GM20000 (cell line): ENCODE measurements at regions not wholly inside any gene's neighbourhood (a gene's known extent, or its start where the extent isn't known, plus 50 kb on each side); places are given as distances from the start of the nearest gene placed in this dataset.
"Not testable (repeated sequence)": the region's sequence is repeated elsewhere in the genome, so short reads cannot be mapped to it uniquely, and the experiment has no call there.

Source experiments
- DNase-seq: peaks from one replicate; pipeline ENCODE4 v3.0.0; 2012; ENCODE audit warnings: low spot score
- CTCF ChIP-seq: IDR thresholded peaks from 2 replicates; pipeline ENCODE4 v1.5.1; 2012; ENCODE audit warnings: mild to moderate bottlenecking, control low read depth; ENCODE audit errors: extremely low read depth, missing control alignments

- TF ChIP-seq CTCF = no peak
- no peak for DNase-seq
These were observed 828.9 kb downstream of the EPHA4 start for GRCh38 chr2:220743203-220743602.

- TF ChIP-seq CTCF = no peak
- no peak for DNase-seq
These were observed 827.2 kb downstream of the EPHA4 start for GRCh38 chr2:220744861-220745260.

- TF ChIP-seq CTCF = no peak
These were observed 826.4 kb downstream of the EPHA4 start for GRCh38 chr2:220745682-220746081.

GRCh38 chr2:220747736-220748135 lies 824.4 kb downstream of the EPHA4 start:
- TF ChIP-seq CTCF = no peak
- no peak for DNase-seq

More at GRCh38 chr2:220745682-220746081, 826.4 kb downstream of the EPHA4 start:
- DNase-seq = no peak

GRCh38 chr2:220748875-220749479 lies 823.1 kb downstream of the EPHA4 start:
- DNase-seq = no peak
- TF ChIP-seq CTCF = no peak

- DNase-seq = no peak
- no peak for TF ChIP-seq CTCF
These were observed 818.6 kb downstream of the EPHA4 start for GRCh38 chr2:220753486-220753885.

- no peak for TF ChIP-seq CTCF
- no peak for DNase-seq
These were observed 815.5 kb downstream of the EPHA4 start for GRCh38 chr2:220756653-220757052.

GRCh38 chr2:220758376-220758775 lies 813.7 kb downstream of the EPHA4 start:
- not testable (repeated sequence) for DNase-seq
